Stomach (tissue), 8 donors: ENCODE measurements at regions not wholly inside any gene's neighbourhood (a gene's known extent, or its start where the extent isn't known, plus 50 kb on each side); places are given as distances from the start of the nearest gene placed in this dataset.
A peak's percentile ranks its signal among the peaks of the same experiment; 100 is the strongest.

Experiments used
- DNase-seq, 2 donors: peaks; one replicate each; pipeline versions ENCODE4 v3.0.0 to v3.0.0-alpha.2; 2013 to 2019
- H3K27ac ChIP-seq, 5 donors: fragments of 200-600 bp in 4 of 5; sonication (generic) in 4 of 5; one replicate each; pipeline ENCODE4 v1.5.1; 2013 to 2019; ENCODE audit warnings: mild to moderate bottlenecking in 1 of 5, moderate library complexity in 1 of 5
- H3K27me3 ChIP-seq, 3 donors: fragments of 200-600 bp; sonication (generic); one replicate each; pipeline ENCODE4 v1.5.1; 2017 to 2019; ENCODE audit warnings: mixed run types in 1 of 3
- H3K36me3 ChIP-seq, 4 donors: fragments of 200-600 bp; sonication (generic); 1 replicate in 3 of 4; 2 replicates in 1 of 4; pipeline ENCODE4 v1.5.1; 2016 to 2019
- H3K4me1 ChIP-seq, 4 donors: fragments of 200-600 bp; sonication (generic); one replicate each; pipeline ENCODE4 v1.5.1; 2016 to 2019
- H3K4me3 ChIP-seq, 4 donors: fragments of 200-600 bp; sonication (generic) in 3 of 4; one replicate each; pipeline ENCODE4 v1.5.1; 2016 to 2019; ENCODE audit warnings: mild to moderate bottlenecking in 1 of 4
- H3K9me3 ChIP-seq, 4 donors: fragments of 200-600 bp; sonication (generic); one replicate each; pipeline ENCODE4 v1.5.1; 2016 to 2019
- CTCF ChIP-seq, 7 experiments: fragments of 450-650 bp in 4 of 7; fragments of 200-600 bp in 3 of 7; sonication (generic) in 3 of 7; IDR thresholded peaks; one replicate each; pipeline ENCODE4 v1.5.1; 2016 to 2019; ENCODE audit warnings: antibody characterized with exemption in 7 of 7, control low read depth in 2 of 7, mild to moderate bottlenecking in 1 of 7
- EP300 ChIP-seq: sonication (generic); formaldehyde crosslinking; IDR thresholded peaks from one replicate; pipeline ENCODE4 v1.6.1; 2017; ENCODE audit warnings: antibody characterized with exemption
- POLR2A ChIP-seq, 4 donors: fragments of 450-650 bp; IDR thresholded peaks; one replicate each; pipeline ENCODE4 v1.6.1; 2016; ENCODE audit warnings: antibody characterized with exemption in 4 of 4, control low read depth in 2 of 4, mild to moderate bottlenecking in 1 of 4, moderate library complexity in 1 of 4
- POLR2AphosphoS5 ChIP-seq, 3 donors: sonication (generic); formaldehyde crosslinking; IDR thresholded peaks; one replicate each; pipeline ENCODE4 v1.6.1; 2016; ENCODE audit warnings: antibody characterized with exemption in 3 of 3
- WGBS, 5 donors: extraction: QIAGEN DNeasy Blood & Tissue Kit in 3 of 5; methylation state at CpG; one replicate each; pipeline versions ENCODE4 v1.1.5 to v1.1.7; 2013 to 2018; 5-methylcytosine and 5-hydroxymethylcytosine counted together
- intact Hi-C: fragments of 100-400 bp; cut with DNase I; formaldehyde crosslinking; loops from one replicate; pipeline ENCODE4 v1.15.1; 2023; ENCODE audit warnings: low total_unique reads
- donor health status: healthy with polysubstance abuse.
- donor health status: Bipolar disorder and iron deficiency.
- donor health status: healthy.

GRCh38 chr4:62324215-62324614 lies 1124.1 kb downstream of the ADGRL3 start:
- WGBS, 5 donors, result 40 to 71% (median 58%) methylated on average over 1 of the region's 1 CpG
- Histone ChIP-seq H3K36me3 (no peaks in the 10 kb centered on the region), H3K4me1 (no peaks in the 10 kb centered on the region), H3K9me3 (no peaks in the 10 kb centered on the region), H3K4me3 (no peak overlapping the region), H3K27ac (no peak overlapping the region), H3K27me3 (no peaks in the 10 kb centered on the region)
- TF ChIP-seq POLR2AphosphoS5 (IDR thresholded peaks at IDR 0.05), result no peak
- TF ChIP-seq EP300, result no peak
- TF ChIP-seq POLR2A (IDR thresholded peaks at IDR 0.05), result no peak
- no peak for TF ChIP-seq CTCF (IDR thresholded peaks at IDR 0.05)
- intact Hi-C loops, result no loop called here
- peak in 1 of 2 donors; percentile 12 for DNase-seq

- Histone ChIP-seq H3K9me3 (peaks cover 0 to 17% (median under 1%) of the 10 kb centered on the region in 4 donors), H3K4me3 (no peak overlapping the region)
These were observed 1120.5 kb downstream of the ADGRL3 start for GRCh38 chr4:62320612-62321011.

GRCh38 chr4:62302710-62303109 lies 1102.6 kb downstream of the ADGRL3 start:
- TF ChIP-seq POLR2AphosphoS5 (IDR thresholded peaks at IDR 0.05) (no peak), POLR2A (IDR thresholded peaks at IDR 0.05) (no peak), CTCF (IDR thresholded peaks at IDR 0.05) (no peak), EP300 (no peak)
- intact Hi-C loops, result no loop called here
- H3K36me3 ChIP-seq, result no peaks in the 10 kb centered on the region
- H3K27me3 ChIP-seq, result no peaks in the 10 kb centered on the region
- no peak overlapping the region for H3K27ac ChIP-seq
- no peak for DNase-seq
- 33 to 100% (median 87%) methylated on average over 1 of the region's 1 CpG for WGBS, 5 donors
- H3K4me3 ChIP-seq, result no peak overlapping the region
- H3K4me1 ChIP-seq, result no peaks in the 10 kb centered on the region
- peaks cover 0 to 27% (median 9%) of the 10 kb centered on the region in 4 donors for H3K9me3 ChIP-seq

More at GRCh38 chr4:62320612-62321011, 1120.5 kb downstream of the ADGRL3 start:
- TF ChIP-seq EP300 (no peak), POLR2AphosphoS5 (IDR thresholded peaks at IDR 0.05) (no peak), POLR2A (IDR thresholded peaks at IDR 0.05) (no peak), CTCF (IDR thresholded peaks at IDR 0.05) (no peak)
- DNase-seq, result peak in 1 of 2 donors; percentile 11
- Histone ChIP-seq H3K27me3 (no peaks in the 10 kb centered on the region), H3K4me1 (no peaks in the 10 kb centered on the region), H3K36me3 (no peaks in the 10 kb centered on the region), H3K27ac (no peak overlapping the region)
- 78 to 90% (median 83%) methylated on average over 7 of the region's 7 CpGs for WGBS, 5 donors
- intact Hi-C loops, result no loop called here

GRCh38 chr4:62301500-62301899 lies 1101.4 kb downstream of the ADGRL3 start:
- no peak for DNase-seq
- Histone ChIP-seq H3K27ac (no peak overlapping the region), H3K9me3 (peaks cover 0 to 19% (median 9%) of the 10 kb centered on the region in 4 donors), H3K4me1 (no peaks in the 10 kb centered on the region), H3K27me3 (no peaks in the 10 kb centered on the region), H3K36me3 (no peaks in the 10 kb centered on the region), H3K4me3 (no peak overlapping the region)
- WGBS, 5 donors, result 52 to 85% (median 62%) methylated on average over 3 of the region's 3 CpGs
- intact Hi-C loops, result no loop called here
- TF ChIP-seq EP300 (no peak), POLR2A (IDR thresholded peaks at IDR 0.05) (no peak), POLR2AphosphoS5 (IDR thresholded peaks at IDR 0.05) (no peak), CTCF (IDR thresholded peaks at IDR 0.05) (no peak)
